SHP77 (cell line): ENCODE measurements at regions not wholly inside any gene's neighbourhood (a gene's known extent, or its start where the extent isn't known, plus 50 kb on each side); places are given as distances from the start of the nearest gene placed in this dataset.

Experiments
- DNase-seq, 2 experiments: peaks; one replicate each; lab custom pipeline; 2025; lab: John Stamatoyannopoulos, UW

GRCh38 chr4:174120446-174121295, 162.8 kb downstream of the FBXO8 start:
- DNase-seq: peak; percentile 8 to 55

GRCh38 chr4:174119830-174120229, 163.6 kb downstream of the FBXO8 start:
- DNase-seq: no peak

GRCh38 chr4:174119051-174119450, 164.4 kb downstream of the FBXO8 start:
- no peak for DNase-seq

DNA sequence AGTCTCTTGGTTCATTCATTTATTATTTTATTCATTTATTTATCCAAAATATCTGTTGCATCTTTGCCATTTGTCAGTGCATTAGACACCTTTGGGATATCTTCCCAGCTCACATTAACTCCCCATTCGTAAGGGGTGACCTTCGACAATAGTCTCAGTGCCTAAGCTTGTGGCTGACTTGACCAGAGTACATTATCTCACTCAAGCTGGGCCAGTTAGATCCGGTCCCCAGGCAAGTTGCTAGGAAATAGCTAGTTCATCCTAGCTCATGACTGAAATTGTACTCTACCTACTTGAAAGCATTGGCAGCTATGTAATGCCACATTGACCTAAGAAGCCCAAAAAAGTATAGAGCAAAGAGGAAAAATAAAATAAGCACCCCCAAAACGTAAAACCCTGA, 165.3 kb downstream of the FBXO8 start:
- DNase-seq: no peak

DNA sequence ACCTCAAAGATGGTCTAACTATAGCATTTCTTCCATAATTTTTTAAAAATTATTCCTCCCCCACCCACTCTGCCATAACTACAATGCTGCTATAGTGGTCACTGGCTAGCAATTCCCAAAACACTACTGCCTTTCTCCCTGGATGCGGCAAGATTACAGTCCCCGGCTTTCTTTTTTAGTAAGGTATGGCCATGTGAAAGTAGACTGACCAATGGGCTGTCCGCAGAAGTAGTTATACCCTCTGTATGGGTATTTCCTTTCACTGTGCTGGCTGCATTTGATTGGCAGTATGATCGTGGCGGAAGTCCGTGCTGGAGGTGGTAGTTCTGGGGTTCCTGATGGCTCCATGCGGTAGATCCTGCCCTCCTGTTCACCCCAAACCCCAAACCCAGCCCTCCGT, 166.0 kb downstream of the FBXO8 start:
- no peak for DNase-seq

DNA sequence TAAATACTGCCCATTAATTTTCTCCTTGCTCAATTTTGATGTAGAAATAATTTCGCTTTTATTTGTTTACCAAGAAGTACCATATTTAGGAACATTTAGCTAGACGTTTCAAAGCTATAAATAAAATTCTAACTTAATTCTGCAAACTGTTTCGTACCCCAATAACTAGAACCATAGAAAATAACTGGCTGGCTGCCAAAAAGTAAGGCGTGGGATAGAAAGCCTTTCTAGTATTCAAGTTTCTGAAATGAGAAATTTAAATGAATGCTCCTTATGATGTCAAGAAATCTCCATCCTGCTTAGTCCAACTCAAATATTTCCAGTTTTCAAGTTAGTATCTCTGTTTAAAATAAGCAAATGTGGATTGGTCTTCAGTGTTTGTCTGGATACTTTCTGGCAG, 167.4 kb downstream of the FBXO8 start:
- DNase-seq: no peak

- no peak for DNase-seq
Measured at GRCh38 chr4:174111422-174111821, 172.0 kb downstream of the FBXO8 start.

GRCh38 chr4:174110180-174110579, 173.3 kb downstream of the FBXO8 start:
- no peak for DNase-seq

GRCh38 chr4:174107746-174108354, 175.6 kb downstream of the FBXO8 start:
- no peak for DNase-seq

DNA sequence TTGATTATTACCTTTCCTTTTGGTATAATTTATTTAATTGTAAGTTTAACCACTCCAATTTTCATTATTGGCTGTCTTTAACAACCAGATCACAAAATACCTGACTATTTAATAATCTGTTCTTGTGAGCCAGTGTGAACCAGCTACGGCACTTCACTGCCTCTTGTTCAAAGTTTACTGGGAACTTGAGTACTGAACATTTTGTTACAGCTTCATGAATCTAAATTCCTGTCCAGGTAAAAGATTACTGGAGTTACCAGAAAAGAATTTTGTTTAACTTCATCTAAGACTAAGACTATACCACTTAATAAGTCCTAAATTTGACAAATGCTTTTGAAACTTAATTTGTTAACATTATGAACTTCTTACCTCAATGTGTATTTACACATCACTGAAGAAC, 178.3 kb downstream of the FBXO8 start:
- DNase-seq: no peak

- DNase-seq: no peak
Measured at GRCh38 chr4:174100910-174101309, 182.6 kb downstream of the FBXO8 start.

- no peak for DNase-seq
Measured at GRCh38 chr4:174099712-174100111, 183.8 kb downstream of the FBXO8 start.

DNA sequence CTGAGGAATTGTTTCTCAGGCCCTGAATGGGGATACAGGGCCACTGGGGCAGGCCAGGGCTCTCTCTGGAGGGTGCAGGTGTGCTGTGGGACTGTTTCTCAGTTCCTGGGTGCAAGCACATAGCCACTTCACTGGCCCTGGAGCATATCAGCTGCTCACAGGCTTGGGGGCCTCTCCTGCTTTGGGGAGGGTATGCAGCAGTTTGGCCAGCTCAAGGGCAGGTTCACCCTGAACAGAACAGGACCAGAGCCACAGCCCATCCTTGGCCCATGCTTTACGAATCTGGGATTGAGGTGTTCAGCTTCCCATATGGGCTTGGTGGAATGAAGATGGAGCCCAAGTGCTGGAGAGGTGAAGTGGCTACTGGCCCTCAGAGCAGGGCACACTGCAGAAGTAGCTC, 186.5 kb downstream of the FBXO8 start:
- no peak for DNase-seq

- DNase-seq: no peak
Measured at GRCh38 chr4:174096456-174096855, 187.0 kb downstream of the FBXO8 start.

DNA sequence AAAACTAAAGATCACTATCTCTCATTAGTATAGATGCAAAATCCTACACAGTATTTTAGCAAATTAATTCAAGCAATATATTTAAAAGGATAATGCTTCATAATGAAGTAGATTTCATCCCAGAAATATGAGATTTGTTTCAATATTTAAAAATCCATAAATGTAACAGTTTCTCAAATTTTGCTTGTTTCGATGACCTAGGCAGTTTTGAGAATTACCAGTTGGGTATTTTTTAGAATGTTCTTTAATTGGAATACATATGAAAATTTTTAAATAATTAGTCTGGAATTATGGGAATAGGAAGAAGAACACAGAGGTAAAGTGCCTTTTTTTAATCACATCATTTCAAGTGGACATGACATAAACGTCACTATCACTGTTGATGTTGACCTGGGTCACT, 192.3 kb downstream of the FBXO8 start:
- DNase-seq: no peak

GRCh38 chr4:174089711-174090110, 193.8 kb downstream of the FBXO8 start:
- no peak for DNase-seq

DNA sequence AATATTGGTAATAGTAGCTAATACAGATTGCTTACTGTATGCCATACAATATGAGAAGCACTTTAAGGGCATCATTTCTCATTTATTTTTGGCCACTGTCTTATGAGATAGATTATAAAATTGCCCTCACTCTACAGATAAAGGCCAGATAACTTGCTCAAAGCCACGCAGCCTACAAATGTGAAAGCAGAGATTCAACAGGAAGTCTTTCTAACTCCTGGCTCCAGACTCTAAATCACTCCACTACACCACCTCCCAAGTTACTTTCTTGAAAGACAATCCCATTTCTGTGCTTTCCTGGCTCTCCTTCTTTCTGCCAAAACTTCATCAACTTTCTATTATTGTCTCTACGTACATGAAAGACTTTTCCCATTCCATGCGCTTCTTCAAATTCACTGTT, 194.7 kb downstream of the FBXO8 start:
- no peak for DNase-seq

GRCh38 chr4:174086829-174087799, 196.4 kb downstream of the FBXO8 start:
- DNase-seq: no peak

DNA sequence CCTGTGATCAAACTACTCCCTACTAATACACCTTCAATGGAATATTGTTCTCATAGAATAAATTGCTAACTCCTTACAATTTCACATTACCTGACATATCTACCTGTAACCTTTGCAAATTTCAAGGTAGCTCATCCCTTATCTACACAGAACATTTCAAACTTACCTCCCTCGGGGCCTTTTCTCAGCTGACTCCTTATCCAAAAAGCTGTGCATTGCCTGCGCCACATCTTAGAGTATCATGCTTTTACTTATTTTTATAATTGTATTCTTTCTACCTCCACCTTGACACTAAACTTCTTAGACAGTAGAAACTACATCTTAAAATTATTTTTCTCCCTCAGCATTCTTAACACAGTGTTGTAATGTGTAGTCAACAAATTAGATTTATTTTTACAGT, 198.5 kb downstream of the FBXO8 start:
- DNase-seq: no peak

DNA sequence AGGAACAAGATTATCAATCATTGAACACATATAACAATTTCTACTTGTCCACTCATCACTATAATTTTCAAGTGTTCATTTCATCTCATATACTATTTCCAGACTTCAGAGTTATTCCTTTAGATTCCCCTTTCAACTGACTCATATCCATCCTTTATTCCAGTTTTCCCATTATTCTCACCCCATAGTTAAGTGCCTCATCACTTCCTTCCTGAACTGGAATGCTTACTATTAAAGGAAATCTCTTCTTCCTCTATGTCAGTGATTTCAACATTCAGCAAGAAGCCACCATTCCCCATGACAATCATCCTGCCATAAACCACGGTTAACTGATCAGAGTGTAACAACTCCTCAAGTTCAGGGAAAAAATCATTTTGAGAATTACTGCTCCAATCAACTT, 198.9 kb downstream of the FBXO8 start:
- DNase-seq: no peak

GRCh38 chr4:174080361-174080760, 203.1 kb downstream of the FBXO8 start:
- DNase-seq: no peak

DNA sequence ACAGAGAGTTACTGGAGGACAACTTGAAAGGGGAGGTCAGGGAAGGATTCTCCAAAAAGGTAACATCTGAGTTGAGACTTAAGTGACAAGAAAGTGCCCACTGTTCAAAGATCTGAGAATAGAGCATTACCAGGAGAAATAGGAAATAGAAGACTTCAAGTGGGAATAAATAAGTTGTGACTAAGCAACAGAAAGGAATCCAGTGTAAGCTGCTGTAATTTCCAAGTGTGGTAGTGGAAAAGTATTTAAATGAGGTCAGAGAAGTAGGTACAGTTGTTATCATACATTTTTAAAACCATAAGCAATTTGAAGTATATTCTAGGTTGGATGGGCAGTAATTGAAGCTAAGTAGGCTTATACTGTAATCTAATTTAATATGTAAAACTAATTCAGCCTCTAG, 211.9 kb downstream of the FBXO8 start:
- DNase-seq: no peak
